ENCODE measurements at regions not wholly inside any gene's neighbourhood (a gene's known extent, or its start where the extent isn't known, plus 50 kb on each side); places are given as distances from the start of the nearest gene placed in this dataset.

GRCh38 chr7:79789584-79790345, 336.3 kb upstream of the MAGI2 start:
- H3K27me3 ChIP-seq (ENCODE audit: control insufficient read depth, insufficient read depth, low read length), result no peaks in the 10 kb centered on the region
- no peak overlapping the region for H3K4me3 ChIP-seq (ENCODE audit: low read length)
- no peaks in the 10 kb centered on the region for H3K4me1 ChIP-seq (ENCODE audit: control insufficient read depth, insufficient read depth, low read length)
- WGBS (ENCODE audit: insufficient coverage), result 70% methylated on average over 1 of the region's 2 CpGs
- peak; percentile 65 for DNase-seq
- no peaks in the 10 kb centered on the region for H3K36me3 ChIP-seq (ENCODE audit: control insufficient read depth, insufficient read depth, low read length)
- no peaks in the 10 kb centered on the region for H3K9me3 ChIP-seq (replicated peaks; ENCODE audit: control insufficient read depth, low read depth, low read length)
- no peak overlapping the region for H3K27ac ChIP-seq (ENCODE audit: low read length)

DNA sequence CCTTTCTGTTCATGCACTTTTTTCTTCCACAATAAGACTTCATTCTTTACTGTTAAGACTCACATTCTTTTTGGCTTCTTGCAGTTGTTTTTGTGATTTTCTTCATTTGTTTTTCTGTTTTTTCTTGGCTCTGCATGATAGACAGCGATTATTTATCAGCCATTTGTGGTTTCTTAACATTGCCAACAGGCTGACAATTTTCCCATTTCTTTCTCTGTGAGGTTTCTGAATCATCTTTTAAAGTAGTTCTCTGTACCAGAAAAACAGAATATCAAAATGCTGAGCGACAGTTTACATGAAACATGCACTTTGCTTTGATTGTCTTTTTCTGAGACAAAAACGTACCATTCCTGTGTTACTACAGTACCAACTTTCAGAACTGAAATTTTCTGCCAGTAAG, 334.2 kb upstream of the MAGI2 start:
- no peaks in the 10 kb centered on the region for H3K36me3 ChIP-seq (ENCODE audit: control insufficient read depth, insufficient read depth, low read length)
- H3K9me3 ChIP-seq (replicated peaks; ENCODE audit: control insufficient read depth, low read depth, low read length), result no peaks in the 10 kb centered on the region
- H3K27ac ChIP-seq (ENCODE audit: low read length), result no peak overlapping the region
- DNase-seq, result peak; percentile 3
- H3K4me1 ChIP-seq (ENCODE audit: control insufficient read depth, insufficient read depth, low read length), result no peaks in the 10 kb centered on the region
- WGBS (ENCODE audit: insufficient coverage), result no CpG with 5 or more reads among the region's 3 CpGs
- H3K27me3 ChIP-seq (ENCODE audit: control insufficient read depth, insufficient read depth, low read length), result no peaks in the 10 kb centered on the region
- H3K4me3 ChIP-seq (ENCODE audit: low read length), result no peak overlapping the region

DNA sequence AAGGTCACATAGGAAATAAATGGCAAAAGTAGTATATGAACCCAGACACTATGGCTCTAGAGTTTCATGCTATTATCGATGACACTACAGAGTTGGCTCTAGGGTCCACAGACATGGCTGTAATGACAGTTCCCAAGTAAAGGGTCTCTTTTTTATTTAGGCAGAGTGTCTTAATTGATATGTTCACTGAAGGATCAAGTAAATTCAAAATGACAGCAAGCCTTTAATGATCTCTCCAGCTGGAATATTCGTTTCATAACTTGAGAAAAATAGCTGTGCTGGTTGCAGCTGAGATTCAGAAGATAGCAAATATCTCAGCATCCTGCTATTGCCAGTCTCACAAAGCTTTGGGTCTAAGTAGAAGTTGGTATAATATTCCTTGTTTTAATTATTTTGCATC, 333.6 kb upstream of the MAGI2 start:
- WGBS (ENCODE audit: insufficient coverage), result 80% methylated on average over 1 of the region's 2 CpGs
- DNase-seq, result no peak
- H3K27ac ChIP-seq (ENCODE audit: low read length), result no peak overlapping the region
- no peaks in the 10 kb centered on the region for H3K36me3 ChIP-seq (ENCODE audit: control insufficient read depth, insufficient read depth, low read length)
- H3K4me1 ChIP-seq (ENCODE audit: control insufficient read depth, insufficient read depth, low read length), result no peaks in the 10 kb centered on the region
- H3K9me3 ChIP-seq (replicated peaks; ENCODE audit: control insufficient read depth, low read depth, low read length), result no peaks in the 10 kb centered on the region
- no peak overlapping the region for H3K4me3 ChIP-seq (ENCODE audit: low read length)
- H3K27me3 ChIP-seq (ENCODE audit: control insufficient read depth, insufficient read depth, low read length), result no peaks in the 10 kb centered on the region

DNA sequence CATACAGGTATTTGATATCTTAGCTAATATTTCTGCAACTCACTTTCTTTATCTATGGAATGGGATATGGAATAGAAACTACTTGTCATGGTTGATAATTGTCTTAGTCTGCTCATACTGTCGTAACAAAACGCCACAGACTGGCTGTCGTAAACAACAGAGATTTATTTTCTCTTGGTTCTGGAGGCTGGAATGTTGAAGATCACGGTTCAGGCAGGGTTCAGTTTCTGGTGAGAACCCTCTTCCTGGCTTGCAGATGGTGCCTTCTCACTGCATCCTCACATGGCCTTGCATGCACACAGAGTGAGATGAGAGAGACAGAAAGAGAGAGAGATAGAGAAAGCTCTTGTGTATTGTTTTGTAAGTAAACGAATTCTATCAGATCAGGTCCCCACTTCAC, 332.7 kb upstream of the MAGI2 start:
- no peaks in the 10 kb centered on the region for H3K9me3 ChIP-seq (replicated peaks; ENCODE audit: control insufficient read depth, low read depth, low read length)

DNA sequence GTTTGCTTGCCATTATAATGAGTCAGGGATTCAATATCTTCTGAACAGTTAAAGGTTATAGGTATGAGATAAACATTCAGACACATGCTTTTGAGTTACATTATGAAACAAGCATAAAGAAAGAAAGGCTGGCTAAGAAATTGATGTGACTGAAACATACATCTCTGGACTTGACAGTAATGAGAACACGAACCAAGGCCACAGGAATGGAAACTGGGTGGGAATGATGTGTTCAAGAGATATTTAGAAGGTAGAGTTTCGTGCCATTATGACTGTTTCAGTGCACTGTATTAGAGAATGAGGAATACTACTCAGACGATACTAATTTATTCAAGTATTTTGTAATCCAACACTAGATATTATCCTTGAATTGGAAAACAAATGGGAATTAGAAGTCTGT, 332.1 kb upstream of the MAGI2 start:
- Histone ChIP-seq H3K4me3 (ENCODE audit: low read length) (no peak overlapping the region), H3K36me3 (ENCODE audit: control insufficient read depth, insufficient read depth, low read length) (no peaks in the 10 kb centered on the region), H3K27ac (ENCODE audit: low read length) (no peak overlapping the region), H3K9me3 (replicated peaks; ENCODE audit: control insufficient read depth, low read depth, low read length) (no peaks in the 10 kb centered on the region), H3K4me1 (ENCODE audit: control insufficient read depth, insufficient read depth, low read length) (no peaks in the 10 kb centered on the region), H3K27me3 (ENCODE audit: control insufficient read depth, insufficient read depth, low read length) (no peaks in the 10 kb centered on the region)
- 71% methylated on average over 1 of the region's 3 CpGs for WGBS (ENCODE audit: insufficient coverage)
- DNase-seq, result no peak

More for the DNA sequence above, 332.7 kb upstream of the MAGI2 start:
- no peak overlapping the region for H3K4me3 ChIP-seq (ENCODE audit: low read length)
- H3K27me3 ChIP-seq (ENCODE audit: control insufficient read depth, insufficient read depth, low read length), result no peaks in the 10 kb centered on the region
- no peak overlapping the region for H3K27ac ChIP-seq (ENCODE audit: low read length)
- WGBS (ENCODE audit: insufficient coverage), result no CpG with 5 or more reads among the region's 5 CpGs
- no peak for DNase-seq
- no peaks in the 10 kb centered on the region for H3K4me1 ChIP-seq (ENCODE audit: control insufficient read depth, insufficient read depth, low read length)
- no peaks in the 10 kb centered on the region for H3K36me3 ChIP-seq (ENCODE audit: control insufficient read depth, insufficient read depth, low read length)

DNA sequence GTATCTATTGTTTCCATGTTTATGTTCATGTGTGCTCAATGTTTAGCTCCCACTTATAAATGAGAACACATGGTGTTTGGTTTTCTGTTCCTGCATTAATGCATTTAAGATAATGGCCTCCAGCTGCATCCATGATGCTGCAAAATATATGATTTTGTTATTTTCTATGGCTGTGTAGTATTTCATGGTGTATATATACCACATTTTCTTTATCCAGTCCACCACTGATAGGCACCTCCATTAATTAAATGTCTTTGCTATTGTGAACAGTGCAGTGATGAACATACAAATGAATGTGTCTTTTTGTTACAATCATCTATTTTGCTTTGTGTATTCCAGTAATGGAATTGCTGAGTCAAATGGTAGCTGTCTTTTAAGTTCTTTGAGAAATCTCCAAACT, 329.4 kb upstream of the MAGI2 start:
- Histone ChIP-seq H3K36me3 (ENCODE audit: control insufficient read depth, insufficient read depth, low read length) (no peaks in the 10 kb centered on the region), H3K9me3 (replicated peaks; ENCODE audit: control insufficient read depth, low read depth, low read length) (no peaks in the 10 kb centered on the region), H3K27ac (ENCODE audit: low read length) (no peak overlapping the region), H3K4me3 (ENCODE audit: low read length) (no peak overlapping the region), H3K4me1 (ENCODE audit: control insufficient read depth, insufficient read depth, low read length) (no peaks in the 10 kb centered on the region), H3K27me3 (ENCODE audit: control insufficient read depth, insufficient read depth, low read length) (no peaks in the 10 kb centered on the region)
- DNase-seq, result no peak

DNA sequence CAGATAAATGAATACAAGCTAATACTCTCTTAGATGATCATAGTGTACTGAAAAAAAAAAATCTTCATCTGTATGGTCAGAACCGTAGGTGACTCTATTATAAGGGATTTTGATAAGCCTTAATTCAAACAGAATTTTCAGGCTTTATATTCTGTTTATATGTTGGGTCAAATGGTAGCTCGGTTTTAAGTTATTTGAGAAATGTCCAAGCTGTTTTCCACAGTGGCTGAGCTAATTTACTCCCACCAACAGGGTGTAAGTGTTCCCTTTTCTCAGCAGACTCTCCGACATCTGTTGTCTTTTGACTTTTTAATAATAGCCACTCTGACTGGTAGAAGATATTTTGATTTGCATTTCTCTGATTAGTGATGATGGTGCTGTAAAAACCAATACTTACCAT, 328.8 kb upstream of the MAGI2 start:
- H3K9me3 ChIP-seq (replicated peaks; ENCODE audit: control insufficient read depth, low read depth, low read length), result no peaks in the 10 kb centered on the region
- H3K36me3 ChIP-seq (ENCODE audit: control insufficient read depth, insufficient read depth, low read length), result no peaks in the 10 kb centered on the region
- no peaks in the 10 kb centered on the region for H3K27me3 ChIP-seq (ENCODE audit: control insufficient read depth, insufficient read depth, low read length)
- DNase-seq, result no peak
- H3K4me3 ChIP-seq (ENCODE audit: low read length), result no peak overlapping the region
- H3K4me1 ChIP-seq (ENCODE audit: control insufficient read depth, insufficient read depth, low read length), result no peaks in the 10 kb centered on the region
- H3K27ac ChIP-seq (ENCODE audit: low read length), result no peak overlapping the region
- no CpG with 5 or more reads among the region's 3 CpGs for WGBS (ENCODE audit: insufficient coverage)

DNA sequence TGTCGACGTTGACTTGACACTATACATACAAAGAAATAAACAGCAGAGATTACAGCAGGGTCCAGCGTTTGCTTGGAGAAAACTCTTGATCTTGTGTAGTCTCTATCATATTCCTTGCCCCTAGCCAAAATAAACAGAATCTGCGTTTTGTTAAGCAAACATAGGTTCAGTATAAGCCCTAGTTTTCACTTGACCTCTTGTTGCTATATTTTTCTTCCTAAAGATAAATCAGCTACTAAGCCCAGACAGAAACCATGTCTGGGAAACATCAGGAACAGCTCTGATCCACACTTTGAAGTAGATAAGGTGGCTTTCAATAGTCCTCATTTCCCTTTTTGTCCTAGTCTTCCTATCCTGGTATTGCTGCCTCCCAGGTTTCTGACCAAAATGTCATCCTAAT, 328.2 kb upstream of the MAGI2 start:
- Histone ChIP-seq H3K36me3 (ENCODE audit: control insufficient read depth, insufficient read depth, low read length) (no peaks in the 10 kb centered on the region), H3K27me3 (ENCODE audit: control insufficient read depth, insufficient read depth, low read length) (no peaks in the 10 kb centered on the region), H3K4me1 (ENCODE audit: control insufficient read depth, insufficient read depth, low read length) (no peaks in the 10 kb centered on the region), H3K9me3 (replicated peaks; ENCODE audit: control insufficient read depth, low read depth, low read length) (no peaks in the 10 kb centered on the region), H3K4me3 (ENCODE audit: low read length) (no peak overlapping the region), H3K27ac (ENCODE audit: low read length) (no peak overlapping the region)
- 20% methylated on average over 1 of the region's 4 CpGs for WGBS (ENCODE audit: insufficient coverage)
- DNase-seq, result no peak

DNA sequence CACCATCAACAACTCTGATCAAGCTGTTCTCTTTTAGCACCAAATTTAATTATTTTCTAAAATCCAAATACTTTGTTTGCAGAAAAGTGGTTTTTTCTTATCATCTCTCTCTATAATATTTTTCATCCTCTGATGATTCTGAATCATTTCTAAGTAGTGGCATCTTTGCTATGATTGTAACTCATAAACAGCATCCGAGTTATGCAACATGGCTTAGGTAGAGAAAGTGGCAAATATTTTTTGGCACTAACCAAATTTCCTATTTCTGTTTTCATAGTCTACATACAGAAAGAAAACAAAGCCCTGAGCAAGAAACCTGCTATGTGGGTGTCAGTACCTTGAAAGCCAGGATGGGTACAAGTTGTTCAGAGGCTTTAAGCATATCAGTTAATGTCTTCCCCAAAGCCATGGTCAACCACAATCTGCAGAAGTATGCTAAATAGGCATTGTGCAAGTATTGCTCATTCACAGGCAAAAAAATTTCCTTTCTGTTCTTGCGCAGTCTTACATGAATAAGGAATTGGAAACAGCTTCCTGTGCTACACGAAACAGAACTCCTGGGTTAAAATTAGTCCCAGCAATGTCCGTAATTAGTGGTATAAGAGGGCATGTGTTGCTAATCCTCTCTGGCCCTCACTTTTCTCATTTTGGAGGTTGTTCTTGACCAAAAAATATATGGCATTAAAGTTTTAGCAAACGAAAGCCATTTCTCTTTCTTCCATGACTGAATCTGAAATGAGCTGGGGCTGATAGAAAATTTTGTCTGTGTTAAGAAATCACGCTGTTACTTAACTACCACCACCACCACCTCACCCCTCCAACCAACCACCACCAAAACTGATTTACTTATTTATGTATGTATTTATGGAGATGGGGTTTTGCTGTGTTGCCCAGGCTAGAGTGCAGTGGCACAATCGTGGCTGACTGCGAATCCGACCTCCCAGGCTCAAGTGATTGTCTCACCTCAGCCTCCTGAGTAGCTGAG, 325.6 kb upstream of the MAGI2 start:
- WGBS (ENCODE audit: insufficient coverage), result 49% methylated on average over 2 of the region's 9 CpGs
- no peaks in the 10 kb centered on the region for H3K36me3 ChIP-seq (ENCODE audit: control insufficient read depth, insufficient read depth, low read length)
- H3K9me3 ChIP-seq (replicated peaks; ENCODE audit: control insufficient read depth, low read depth, low read length), result no peaks in the 10 kb centered on the region
- peak; percentile 15 for DNase-seq
- no peak overlapping the region for H3K4me3 ChIP-seq (ENCODE audit: low read length)
- H3K27me3 ChIP-seq (ENCODE audit: control insufficient read depth, insufficient read depth, low read length), result no peaks in the 10 kb centered on the region
- H3K27ac ChIP-seq (ENCODE audit: low read length), result no peak overlapping the region
- no peaks in the 10 kb centered on the region for H3K4me1 ChIP-seq (ENCODE audit: control insufficient read depth, insufficient read depth, low read length)

DNA sequence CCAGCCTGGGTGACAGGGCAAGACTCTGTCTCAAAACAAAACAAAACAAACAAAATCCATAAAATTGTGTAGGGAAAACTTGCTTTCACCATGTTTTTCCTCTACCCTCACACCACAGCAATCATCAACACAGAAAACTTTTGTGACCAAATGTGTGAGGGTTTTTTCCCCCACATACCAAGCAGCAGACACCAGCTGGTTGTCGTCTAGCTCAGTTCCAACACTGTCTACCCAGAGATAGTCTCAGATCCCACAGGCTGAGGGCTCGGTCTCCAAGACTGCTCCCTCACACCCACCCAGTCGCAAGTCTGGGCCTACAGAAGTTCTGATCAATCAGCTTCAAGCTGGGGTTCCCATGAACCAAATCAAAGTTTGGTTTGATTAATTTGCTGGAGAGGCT, 322.4 kb upstream of the MAGI2 start:
- Histone ChIP-seq H3K4me1 (ENCODE audit: control insufficient read depth, insufficient read depth, low read length) (no peaks in the 10 kb centered on the region), H3K9me3 (replicated peaks; ENCODE audit: control insufficient read depth, low read depth, low read length) (no peaks in the 10 kb centered on the region), H3K27ac (ENCODE audit: low read length) (no peak overlapping the region), H3K36me3 (ENCODE audit: control insufficient read depth, insufficient read depth, low read length) (no peaks in the 10 kb centered on the region), H3K27me3 (ENCODE audit: control insufficient read depth, insufficient read depth, low read length) (no peaks in the 10 kb centered on the region), H3K4me3 (ENCODE audit: low read length) (no peak overlapping the region)
- WGBS (ENCODE audit: insufficient coverage), result no CpG with 5 or more reads among the region's 3 CpGs
- DNase-seq, result no peak

All from muscle of leg (tissue), 3 donors.